Keratinocyte (primary cell): ENCODE measurements at regions not wholly inside any gene's neighbourhood (a gene's known extent, or its start where the extent isn't known, plus 50 kb on each side); places are given as distances from the start of the nearest gene placed in this dataset.
"Not testable (repeated sequence)": the region's sequence is repeated elsewhere in the genome, so short reads cannot be mapped to it uniquely, and the experiment has no call there.

Source experiments
- EZH2 ChIP-seq: IDR thresholded peaks from one replicate; pipeline ENCODE4 v1.6.1; 2012; ENCODE audit warnings: inconsistent platforms, mild to moderate bottlenecking, low read length, moderate library complexity
- TF ChIP-seq, protein P1 (sequence below), 3 experiments: IDR thresholded peaks in 1 of 3; conservative IDR thresholded peaks in 1 of 3; optimal IDR thresholded peaks in 1 of 3; 2 replicates in 2 of 3; 3 replicates in 1 of 3; pipeline versions ENCODE3 to v1.5.1; 2011; ENCODE audit warnings: low read length in 3 of 3, mild to moderate bottlenecking in 3 of 3, moderate library complexity in 2 of 3, control low read depth in 1 of 3, inconsistent platforms in 1 of 3; ENCODE audit not compliant: insufficient read depth in 2 of 3; ENCODE audit errors: extremely low read depth in 1 of 3

- TF ChIP-seq, protein P1, sequence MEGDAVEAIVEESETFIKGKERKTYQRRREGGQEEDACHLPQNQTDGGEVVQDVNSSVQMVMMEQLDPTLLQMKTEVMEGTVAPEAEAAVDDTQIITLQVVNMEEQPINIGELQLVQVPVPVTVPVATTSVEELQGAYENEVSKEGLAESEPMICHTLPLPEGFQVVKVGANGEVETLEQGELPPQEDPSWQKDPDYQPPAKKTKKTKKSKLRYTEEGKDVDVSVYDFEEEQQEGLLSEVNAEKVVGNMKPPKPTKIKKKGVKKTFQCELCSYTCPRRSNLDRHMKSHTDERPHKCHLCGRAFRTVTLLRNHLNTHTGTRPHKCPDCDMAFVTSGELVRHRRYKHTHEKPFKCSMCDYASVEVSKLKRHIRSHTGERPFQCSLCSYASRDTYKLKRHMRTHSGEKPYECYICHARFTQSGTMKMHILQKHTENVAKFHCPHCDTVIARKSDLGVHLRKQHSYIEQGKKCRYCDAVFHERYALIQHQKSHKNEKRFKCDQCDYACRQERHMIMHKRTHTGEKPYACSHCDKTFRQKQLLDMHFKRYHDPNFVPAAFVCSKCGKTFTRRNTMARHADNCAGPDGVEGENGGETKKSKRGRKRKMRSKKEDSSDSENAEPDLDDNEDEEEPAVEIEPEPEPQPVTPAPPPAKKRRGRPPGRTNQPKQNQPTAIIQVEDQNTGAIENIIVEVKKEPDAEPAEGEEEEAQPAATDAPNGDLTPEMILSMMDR (optimal IDR thresholded peaks at IDR 0.05 in 1 of 3, IDR thresholded peaks at IDR 0.05 in 1 of 3, conservative IDR thresholded peaks at IDR 0.05 in 1 of 3; ENCODE audit: extremely low read depth in 1 of 3, insufficient read depth in 2 of 3, low read length in 3 of 3) = not testable (repeated sequence)
- not testable (repeated sequence) for TF ChIP-seq EZH2
Measured at GRCh38 chr12:9421520-9422086, 186.1 kb downstream of the KLRB1 start.
